Cardiac fibroblast (primary cell): ENCODE measurements at regions not wholly inside any gene's neighbourhood (a gene's known extent, or its start where the extent isn't known, plus 50 kb on each side); places are given as distances from the start of the nearest gene placed in this dataset.
A peak's percentile ranks its signal among the peaks of the same experiment; 100 is the strongest.

Source experiments
- DNase-seq, 2 donors: peaks; one replicate each; pipeline versions ENCODE4 v3.0.0 to v3.0.0-alpha.2; 2010; ENCODE audit warnings: low read depth in 2 of 2
- H3K4me3 ChIP-seq, 2 donors: replicated peaks in 1 of 2; 1 replicate in 1 of 2; 2 replicates in 1 of 2; pipeline ENCODE4 v1.5.1; 2011; ENCODE audit warnings: low read depth in 2 of 2, low read length in 2 of 2, mild to moderate bottlenecking in 2 of 2, moderate library complexity in 1 of 2
- CTCF ChIP-seq: IDR thresholded peaks from one replicate; pipeline ENCODE4 v1.5.1; 2011; ENCODE audit warnings: low read depth, mild to moderate bottlenecking, low read length, inconsistent platforms

- no peak for TF ChIP-seq CTCF
- DNase-seq: no peak
- H3K4me3 ChIP-seq: no peak overlapping the region
These were observed 121.6 kb upstream of the TNPO1 start for GRCh38 chr5:72694856-72695255.

- no peak for TF ChIP-seq CTCF
- no peak for DNase-seq
- no peak overlapping the region for H3K4me3 ChIP-seq
These were observed 122.8 kb upstream of the TNPO1 start for GRCh38 chr5:72693546-72694205.

GRCh38 chr5:72692651-72693442 lies 123.6 kb upstream of the TNPO1 start:
- peak; percentile 56 to 63 for DNase-seq
- no peak for TF ChIP-seq CTCF
- no peak overlapping the region for H3K4me3 ChIP-seq

- no peak overlapping the region for H3K4me3 ChIP-seq
- DNase-seq: peak; percentile 35 to 52
- no peak for TF ChIP-seq CTCF
These were observed 124.2 kb upstream of the TNPO1 start for GRCh38 chr5:72692231-72692637.

- H3K4me3 ChIP-seq: no peak overlapping the region
- TF ChIP-seq CTCF: no peak
- DNase-seq: no peak
These were observed 124.7 kb upstream of the TNPO1 start for GRCh38 chr5:72691751-72692150.

GRCh38 chr5:72688916-72689315 lies 127.5 kb upstream of the TNPO1 start:
- DNase-seq: no peak
- TF ChIP-seq CTCF: no peak
- H3K4me3 ChIP-seq: no peak overlapping the region
